Neutrophil (primary cell): ENCODE measurements at regions not wholly inside any gene's neighbourhood (a gene's known extent, or its start where the extent isn't known, plus 50 kb on each side); places are given as distances from the start of the nearest gene placed in this dataset.

Experiments used
- H3K27ac ChIP-seq: fragments of 200-600 bp; sonication (generic); 2 replicates; pipeline ENCODE4 v1.5.1; 2016; ENCODE audit warnings: mild to moderate bottlenecking, moderate library complexity
- H3K27me3 ChIP-seq: fragments of 200-600 bp; sonication (generic); 2 replicates; pipeline ENCODE4 v1.6.0; 2016; ENCODE audit warnings: mild to moderate bottlenecking
- H3K36me3 ChIP-seq: fragments of 200-600 bp; sonication (generic); 2 replicates; pipeline ENCODE4 v1.5.1; 2017
- H3K4me1 ChIP-seq, 2 experiments: fragments of 200-600 bp in 1 of 2; sonication (generic) in 1 of 2; 1 replicate in 1 of 2; 2 replicates in 1 of 2; pipeline versions ENCODE4 v1.5.1 to v1.6.1; 2013 to 2016; ENCODE audit warnings: low read depth in 1 of 2, low read length in 1 of 2, mild to moderate bottlenecking in 1 of 2, moderate library complexity in 1 of 2; ENCODE audit not compliant: control insufficient read depth in 1 of 2, insufficient read depth in 1 of 2
- H3K4me3 ChIP-seq, 2 experiments: fragments of 200-600 bp in 1 of 2; sonication (generic) in 1 of 2; 1 replicate in 1 of 2; 2 replicates in 1 of 2; pipeline ENCODE4 v1.5.1; 2013 to 2016; ENCODE audit warnings: low read depth in 1 of 2, low read length in 1 of 2, mild to moderate bottlenecking in 1 of 2, moderate library complexity in 1 of 2
- H3K9me3 ChIP-seq: fragments of 200-600 bp; sonication (generic); 2 replicates; pipeline ENCODE4 v1.5.1; 2016
- TF ChIP-seq, protein P1 (sequence below): fragments of 200-600 bp; sonication (generic); IDR thresholded peaks from 2 replicates; pipeline ENCODE4 v1.5.1; 2016; ENCODE audit warnings: antibody characterized with exemption

DNA sequence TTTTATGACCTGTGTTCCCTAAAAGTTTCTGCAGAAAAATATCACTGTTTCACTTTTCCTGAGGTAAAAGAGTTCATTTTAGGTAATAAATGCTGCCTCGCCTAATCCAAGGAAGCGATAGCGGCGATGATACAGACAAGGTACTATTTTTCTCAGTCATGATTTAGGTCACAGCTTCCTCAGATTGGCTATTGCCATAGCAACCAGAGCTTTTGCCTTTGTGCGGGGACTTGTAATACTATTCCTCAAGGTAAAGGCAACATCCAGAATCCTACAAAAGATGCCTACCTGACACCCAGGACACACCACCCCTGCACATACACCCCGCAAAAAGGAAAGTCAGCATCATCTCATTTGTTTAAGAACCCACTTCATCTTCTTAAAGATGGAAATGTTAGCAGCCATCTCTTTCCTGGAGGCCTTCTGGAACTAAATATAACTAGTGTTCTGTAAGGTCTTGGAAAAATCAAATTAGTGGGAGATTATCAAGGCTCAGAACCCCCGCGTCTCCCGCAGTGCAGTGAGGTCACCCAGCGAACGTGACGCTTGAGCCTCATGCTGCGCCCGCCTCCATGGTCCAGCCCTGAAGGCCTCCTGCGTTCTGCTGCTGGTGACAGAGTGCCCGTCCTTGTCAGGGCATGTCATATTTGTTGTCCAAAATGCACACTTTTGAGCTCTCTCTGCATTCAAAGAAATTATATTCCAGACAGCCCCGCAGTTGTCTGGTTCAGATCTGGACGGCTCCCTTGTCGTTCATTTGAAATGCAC, 402.0 kb upstream of the RNF32 start:
- Histone ChIP-seq H3K4me1 (no peaks in the 10 kb centered on the region), H3K27ac (no peak overlapping the region), H3K9me3 (no peaks in the 10 kb centered on the region), H3K36me3 (no peaks in the 10 kb centered on the region), H3K4me3 (no peak overlapping the region), H3K27me3 (no peaks in the 10 kb centered on the region)
- TF ChIP-seq, protein P1, sequence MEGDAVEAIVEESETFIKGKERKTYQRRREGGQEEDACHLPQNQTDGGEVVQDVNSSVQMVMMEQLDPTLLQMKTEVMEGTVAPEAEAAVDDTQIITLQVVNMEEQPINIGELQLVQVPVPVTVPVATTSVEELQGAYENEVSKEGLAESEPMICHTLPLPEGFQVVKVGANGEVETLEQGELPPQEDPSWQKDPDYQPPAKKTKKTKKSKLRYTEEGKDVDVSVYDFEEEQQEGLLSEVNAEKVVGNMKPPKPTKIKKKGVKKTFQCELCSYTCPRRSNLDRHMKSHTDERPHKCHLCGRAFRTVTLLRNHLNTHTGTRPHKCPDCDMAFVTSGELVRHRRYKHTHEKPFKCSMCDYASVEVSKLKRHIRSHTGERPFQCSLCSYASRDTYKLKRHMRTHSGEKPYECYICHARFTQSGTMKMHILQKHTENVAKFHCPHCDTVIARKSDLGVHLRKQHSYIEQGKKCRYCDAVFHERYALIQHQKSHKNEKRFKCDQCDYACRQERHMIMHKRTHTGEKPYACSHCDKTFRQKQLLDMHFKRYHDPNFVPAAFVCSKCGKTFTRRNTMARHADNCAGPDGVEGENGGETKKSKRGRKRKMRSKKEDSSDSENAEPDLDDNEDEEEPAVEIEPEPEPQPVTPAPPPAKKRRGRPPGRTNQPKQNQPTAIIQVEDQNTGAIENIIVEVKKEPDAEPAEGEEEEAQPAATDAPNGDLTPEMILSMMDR, result no peak

DNA sequence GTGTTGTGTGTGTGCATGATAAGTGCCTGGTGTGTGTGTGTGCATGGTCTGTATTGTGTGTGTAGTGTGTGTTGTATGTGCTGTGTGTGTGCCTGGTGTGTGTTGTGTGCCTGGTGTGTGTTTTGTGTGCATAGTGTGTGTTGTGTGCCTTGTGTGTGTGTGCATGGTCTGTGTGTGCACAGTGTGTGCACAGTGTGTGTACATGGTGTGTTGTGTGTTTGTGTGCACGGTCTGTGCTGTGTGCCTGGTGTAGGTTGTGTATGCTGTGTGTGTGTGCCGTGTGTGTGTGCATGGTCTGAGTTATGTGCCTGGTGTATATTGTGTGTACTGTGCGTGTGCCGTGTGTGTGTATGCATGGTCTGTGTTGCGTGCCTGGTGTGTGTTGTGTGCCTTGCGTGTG, 403.0 kb upstream of the RNF32 start:
- Histone ChIP-seq H3K4me1 (no peaks in the 10 kb centered on the region), H3K36me3 (no peaks in the 10 kb centered on the region), H3K27me3 (no peaks in the 10 kb centered on the region), H3K4me3 (no peak overlapping the region), H3K27ac (no peak overlapping the region), H3K9me3 (no peaks in the 10 kb centered on the region)
- TF ChIP-seq, protein P1, result no peak

DNA sequence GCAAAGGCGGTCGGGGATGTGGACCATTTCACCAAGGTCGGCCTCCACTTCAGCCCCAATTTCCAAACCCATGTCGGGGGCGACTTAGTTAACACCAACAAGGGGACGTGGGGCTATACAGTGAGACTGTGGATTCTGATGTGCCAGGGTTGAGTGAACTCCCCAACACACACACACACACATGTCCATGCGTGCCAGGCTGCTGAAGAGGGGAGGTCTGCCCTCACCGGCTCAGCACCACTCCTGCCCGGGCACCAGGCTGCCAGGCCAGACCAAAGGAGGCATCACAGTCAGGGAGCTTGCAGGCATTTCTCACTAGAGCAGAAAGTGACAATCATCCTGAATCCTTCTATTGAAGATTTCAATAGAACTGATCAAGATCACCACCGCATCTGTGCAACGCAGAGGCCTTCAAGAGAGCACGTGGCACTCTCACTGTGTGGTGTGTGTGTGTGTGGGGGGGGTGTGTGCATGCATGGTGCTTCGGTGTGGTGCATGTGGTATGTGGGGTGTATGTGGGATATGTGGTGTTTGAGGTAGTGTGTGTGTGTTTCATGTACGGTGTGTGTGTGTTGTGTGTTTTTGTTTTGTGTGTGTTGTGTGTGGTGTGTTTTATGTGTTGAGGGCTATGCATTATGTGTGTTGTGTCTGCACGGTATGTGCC, 403.5 kb upstream of the RNF32 start:
- TF ChIP-seq, protein P1, result no peak

DNA sequence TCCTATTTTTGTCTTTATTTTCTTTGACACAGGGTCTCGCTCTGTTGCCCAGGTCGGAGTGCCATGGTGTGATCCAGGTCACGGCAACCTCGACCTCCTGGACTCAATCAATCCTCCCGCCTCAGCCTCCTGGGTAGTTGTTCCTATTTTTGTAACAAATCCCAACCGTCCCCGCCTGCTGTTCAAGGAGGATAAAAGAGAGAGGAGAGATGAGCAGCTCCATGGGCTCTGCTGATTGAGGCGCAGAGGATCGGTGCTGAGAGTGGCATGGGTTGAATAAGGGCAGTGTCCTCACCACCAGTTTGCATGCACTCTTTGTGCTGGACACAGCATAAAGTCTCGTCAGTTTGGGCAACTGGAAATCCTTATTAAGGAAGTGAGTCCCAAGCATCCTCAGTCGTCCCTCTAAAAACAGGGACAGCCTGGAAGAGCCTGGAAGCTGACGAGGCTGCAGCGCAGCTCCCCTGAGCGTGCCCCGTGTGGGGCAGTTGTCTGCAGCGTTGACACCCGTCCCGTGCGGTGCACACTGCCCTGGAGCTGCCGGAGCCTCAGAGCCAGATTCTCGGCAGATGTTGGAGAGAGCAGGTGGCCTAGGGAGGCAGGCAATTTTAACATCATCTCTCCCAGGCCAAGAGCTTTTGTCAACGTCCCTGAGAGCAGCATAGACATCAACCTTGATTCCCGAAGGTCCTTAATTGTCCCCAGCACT, 404.2 kb upstream of the RNF32 start:
- Histone ChIP-seq H3K4me3 (no peak overlapping the region), H3K27me3 (no peaks in the 10 kb centered on the region), H3K27ac (no peak overlapping the region), H3K9me3 (no peaks in the 10 kb centered on the region), H3K36me3 (no peaks in the 10 kb centered on the region), H3K4me1 (no peaks in the 10 kb centered on the region)
- TF ChIP-seq, protein P1, result no peak

More for the DNA sequence above, 403.5 kb upstream of the RNF32 start:
- no peaks in the 10 kb centered on the region for H3K36me3 ChIP-seq
- no peaks in the 10 kb centered on the region for H3K27me3 ChIP-seq
- no peaks in the 10 kb centered on the region for H3K4me1 ChIP-seq
- no peaks in the 10 kb centered on the region for H3K9me3 ChIP-seq
- H3K27ac ChIP-seq, result no peak overlapping the region
- H3K4me3 ChIP-seq, result no peak overlapping the region

DNA sequence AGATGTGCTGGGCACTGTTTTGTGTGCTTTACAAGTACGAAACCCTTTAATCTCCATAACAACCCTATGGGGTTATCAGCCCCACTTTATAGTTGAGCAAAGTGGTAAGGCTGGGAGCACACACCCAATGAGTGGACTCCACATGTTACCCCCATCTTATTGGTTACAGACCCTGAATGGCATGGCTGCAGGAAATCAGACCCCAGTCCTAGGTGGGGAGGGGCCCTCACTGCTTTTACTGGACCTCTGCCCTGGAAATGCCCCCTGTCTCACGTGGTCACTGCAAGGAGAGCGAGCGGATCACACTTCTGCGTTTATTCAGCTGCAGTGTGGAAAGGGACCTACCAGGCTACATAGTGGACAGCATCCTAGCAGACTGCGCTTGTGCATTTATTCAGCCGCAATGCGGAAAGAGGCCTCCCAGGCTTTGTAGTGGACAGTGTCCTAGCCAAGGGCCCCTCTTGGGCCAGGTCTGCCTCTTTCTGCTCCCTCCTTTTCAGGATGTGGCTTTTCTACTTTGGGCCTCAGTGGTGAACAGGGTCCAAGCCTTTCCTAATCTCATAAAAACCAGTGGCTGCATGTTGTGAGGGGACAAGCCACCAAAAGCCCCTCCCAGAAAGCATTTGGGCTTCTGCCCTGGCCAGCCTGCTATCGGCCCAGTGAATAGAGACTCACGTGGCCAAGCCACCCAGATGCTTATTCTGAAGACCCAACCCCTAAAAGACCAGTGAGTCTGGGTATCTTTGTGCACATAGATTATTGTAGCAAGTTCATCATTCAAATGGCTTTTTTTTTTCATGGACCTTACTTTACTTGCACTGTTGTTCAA, 405.7 kb upstream of the RNF32 start:
- Histone ChIP-seq H3K27ac (no peak overlapping the region), H3K36me3 (no peaks in the 10 kb centered on the region), H3K4me3 (no peak overlapping the region), H3K27me3 (no peaks in the 10 kb centered on the region), H3K9me3 (no peaks in the 10 kb centered on the region), H3K4me1 (no peaks in the 10 kb centered on the region)
- TF ChIP-seq, protein P1, result no peak
